Neuronal stem cell (in vitro differentiated cells): ENCODE measurements at regions not wholly inside any gene's neighbourhood (a gene's known extent, or its start where the extent isn't known, plus 50 kb on each side); places are given as distances from the start of the nearest gene placed in this dataset.
A peak's percentile ranks its signal among the peaks of the same experiment; 100 is the strongest.

ENCODE experiments used
- DNase-seq: peaks from one replicate; pipeline ENCODE4 v3.0.0-alpha.2; 2013; ENCODE audit warnings: low spot score
- H2AFZ ChIP-seq: one replicate; pipeline ENCODE4 v1.6.1; 2013; ENCODE audit warnings: mild to moderate bottlenecking, low read length, inconsistent platforms
- H2AK5ac ChIP-seq: 2 replicates; pipeline ENCODE4 v1.6.1; 2013; ENCODE audit warnings: low read depth, mild to moderate bottlenecking, inconsistent platforms, low read length, moderate library complexity, mixed read lengths
- H2BK120ac ChIP-seq: 2 replicates; pipeline ENCODE4 v1.6.1; 2013; ENCODE audit warnings: low read depth, mild to moderate bottlenecking, inconsistent platforms, low read length, moderate library complexity, mixed read lengths
- H2BK12ac ChIP-seq: one replicate; pipeline ENCODE4 v1.6.1; 2013; ENCODE audit warnings: low read length, inconsistent platforms
- H2BK15ac ChIP-seq: 2 replicates; pipeline ENCODE4 v1.6.1; 2013; ENCODE audit warnings: mild to moderate bottlenecking, low read length, inconsistent platforms, mixed read lengths
- H2BK5ac ChIP-seq: one replicate; pipeline ENCODE4 v1.6.1; 2013; ENCODE audit warnings: inconsistent platforms, mild to moderate bottlenecking, low read length, moderate library complexity
- H3K14ac ChIP-seq: one replicate; pipeline ENCODE4 v1.6.1; 2013; ENCODE audit warnings: low read length, inconsistent platforms
- H3K18ac ChIP-seq: 2 replicates; pipeline ENCODE4 v1.6.1; 2013; ENCODE audit warnings: low read length, inconsistent platforms
- H3K23ac ChIP-seq: 2 replicates; pipeline ENCODE4 v1.6.1; 2013; ENCODE audit warnings: low read depth, mild to moderate bottlenecking, mixed read lengths, low read length, inconsistent platforms; ENCODE audit not compliant: poor library complexity
- H3K27ac ChIP-seq: replicated peaks from 3 replicates; pipeline ENCODE4 v1.5.1; 2013; ENCODE audit warnings: low read length, inconsistent platforms
- H3K27me3 ChIP-seq, 3 experiments: 2 replicates each; pipeline ENCODE4 v1.6.1; 2013; ENCODE audit warnings: low read length in 3 of 3, mild to moderate bottlenecking in 2 of 3, inconsistent platforms in 1 of 3, low read depth in 1 of 3, mixed read lengths in 1 of 3, moderate library complexity in 1 of 3; ENCODE audit not compliant: control insufficient read depth in 3 of 3, insufficient read depth in 3 of 3
- H3K36me3 ChIP-seq, 2 donors: replicated peaks in 1 of 2; 2 replicates each; pipeline ENCODE4 v1.6.1; 2013; ENCODE audit warnings: low read length in 2 of 2; ENCODE audit not compliant: control insufficient read depth in 2 of 2, insufficient read depth in 2 of 2
- H3K4ac ChIP-seq: 2 replicates; pipeline ENCODE4 v1.6.1; 2013; ENCODE audit warnings: inconsistent platforms, mild to moderate bottlenecking, low read length, moderate library complexity
- H3K4me1 ChIP-seq, 2 donors: 1 replicate in 1 of 2; 2 replicates in 1 of 2; pipeline ENCODE4 v1.6.1; 2013; ENCODE audit warnings: low read length in 2 of 2, low read depth in 1 of 2; ENCODE audit not compliant: control insufficient read depth in 2 of 2, insufficient read depth in 1 of 2
- H3K4me2 ChIP-seq: one replicate; pipeline ENCODE4 v1.6.1; 2013; ENCODE audit warnings: mild to moderate bottlenecking, low read length, inconsistent platforms; ENCODE audit not compliant: insufficient read depth, poor library complexity, severe bottlenecking
- H3K4me3 ChIP-seq, 2 donors: 2 replicates each; pipeline ENCODE4 v1.5.1; 2013; ENCODE audit warnings: low read length in 2 of 2, mild to moderate bottlenecking in 2 of 2, inconsistent platforms in 1 of 2, moderate library complexity in 1 of 2
- H3K79me1 ChIP-seq: one replicate; pipeline ENCODE4 v1.6.1; 2013; ENCODE audit warnings: low read depth, mild to moderate bottlenecking, inconsistent platforms, low read length, moderate library complexity
- H3K9ac ChIP-seq: one replicate; pipeline ENCODE4 v1.6.1; 2013; ENCODE audit warnings: mild to moderate bottlenecking, low read depth, low read length, inconsistent platforms; ENCODE audit not compliant: poor library complexity
- H3K9me3 ChIP-seq, 2 donors: replicated peaks in 1 of 2; 2 replicates each; pipeline versions ENCODE3 to v1.6.1; 2013; ENCODE audit warnings: low read length in 2 of 2, mild to moderate bottlenecking in 2 of 2, inconsistent platforms in 1 of 2, low read depth in 1 of 2, mixed read lengths in 1 of 2, moderate library complexity in 1 of 2; ENCODE audit not compliant: control insufficient read depth in 2 of 2, insufficient read depth in 1 of 2
- H4K8ac ChIP-seq: one replicate; pipeline ENCODE4 v1.6.1; 2013; ENCODE audit warnings: low read depth, mild to moderate bottlenecking, inconsistent platforms, low read length, moderate library complexity
- H4K91ac ChIP-seq: one replicate; pipeline ENCODE4 v1.6.1; 2013; ENCODE audit warnings: low read length, low read depth, mild to moderate bottlenecking, inconsistent platforms; ENCODE audit not compliant: poor library complexity
- WGBS, 2 donors: extraction: QIAGEN DNeasy Blood & Tissue Kit; methylation state at CpG; one replicate each; pipeline ENCODE4 v1.1.7; 2013; ENCODE audit warnings: missing lambda C conversion rate in 2 of 2, mixed read lengths in 1 of 2; ENCODE audit not compliant: insufficient read length in 2 of 2, insufficient replicate concordance in 1 of 2; ENCODE audit errors: extremely low coverage in 2 of 2; 5-methylcytosine and 5-hydroxymethylcytosine counted together

- no peak overlapping the region for H2BK15ac ChIP-seq
- H2BK12ac ChIP-seq: no peak overlapping the region
- H2AFZ ChIP-seq: peak overlapping the region; percentile 56
- H4K8ac ChIP-seq: no peak overlapping the region
- H3K4me2 ChIP-seq: no peak overlapping the region
- no peak overlapping the region for H2BK120ac ChIP-seq
- peaks cover 0 to 13% of the 10 kb centered on the region in 2 donors for H3K9me3 ChIP-seq
- no CpG with 5 or more reads among the region's 10 CpGs for WGBS, 2 donors
- H2BK5ac ChIP-seq: no peak overlapping the region
- H2AK5ac ChIP-seq: no peak overlapping the region
- H3K4me3 ChIP-seq: no peak overlapping the region
- H3K79me1 ChIP-seq: no peaks in the 10 kb centered on the region
- H3K9ac ChIP-seq: no peak overlapping the region
- no peak for DNase-seq
- no peak overlapping the region for H3K18ac ChIP-seq
- no peak overlapping the region for H3K4ac ChIP-seq
- H3K14ac ChIP-seq: no peak overlapping the region
- no peaks in the 10 kb centered on the region for H3K36me3 ChIP-seq
- H3K27me3 ChIP-seq: no peaks in the 10 kb centered on the region
- no peak overlapping the region for H3K23ac ChIP-seq
- H3K4me1 ChIP-seq: peaks cover 2 to 5% of the 10 kb centered on the region in 2 donors
- H4K91ac ChIP-seq: no peak overlapping the region
- no peak overlapping the region for H3K27ac ChIP-seq
Observed at GRCh38 chr20:51994751-51995417, 192.6 kb upstream of the SALL4 start.

- no peaks in the 10 kb centered on the region for H3K79me1 ChIP-seq
- H4K91ac ChIP-seq: no peak overlapping the region
- H4K8ac ChIP-seq: no peak overlapping the region
- H3K18ac ChIP-seq: no peak overlapping the region
- no peak overlapping the region for H3K27ac ChIP-seq
- H2BK15ac ChIP-seq: no peak overlapping the region
- H3K14ac ChIP-seq: no peak overlapping the region
- H2BK12ac ChIP-seq: no peak overlapping the region
- peaks cover 0 to 4% of the 10 kb centered on the region in 2 donors for H3K4me1 ChIP-seq
- H3K4me3 ChIP-seq: no peak overlapping the region
- H3K9me3 ChIP-seq: peaks cover 0 to 3% of the 10 kb centered on the region in 2 donors
- H3K4ac ChIP-seq: no peak overlapping the region
- H3K27me3 ChIP-seq: no peaks in the 10 kb centered on the region
- no peak overlapping the region for H2AK5ac ChIP-seq
- no peak overlapping the region for H2BK5ac ChIP-seq
- no peak overlapping the region for H2BK120ac ChIP-seq
- no peak for DNase-seq
- H3K9ac ChIP-seq: no peak overlapping the region
- H3K23ac ChIP-seq: no peak overlapping the region
- no peak overlapping the region for H3K4me2 ChIP-seq
- H3K36me3 ChIP-seq: no peaks in the 10 kb centered on the region
- no peak overlapping the region for H2AFZ ChIP-seq
Observed at GRCh38 chr20:51987812-51988211, 185.5 kb upstream of the SALL4 start.

GRCh38 chr20:51985013-51985415 is 182.7 kb upstream of the SALL4 start:
- H3K9ac ChIP-seq: no peak overlapping the region
- H3K4me3 ChIP-seq: no peak overlapping the region
- H3K23ac ChIP-seq: no peak overlapping the region
- H2BK5ac ChIP-seq: no peak overlapping the region
- peaks cover 0 to 3% of the 10 kb centered on the region in 2 donors for H3K9me3 ChIP-seq
- DNase-seq: no peak
- H2AFZ ChIP-seq: peak overlapping the region; percentile 61
- H3K4ac ChIP-seq: no peak overlapping the region
- no peak overlapping the region for H4K8ac ChIP-seq
- no peak overlapping the region for H3K27ac ChIP-seq
- H2BK120ac ChIP-seq: no peak overlapping the region
- no peak overlapping the region for H3K18ac ChIP-seq
- H2AK5ac ChIP-seq: no peak overlapping the region
- H3K36me3 ChIP-seq: no peaks in the 10 kb centered on the region
- no peak overlapping the region for H3K4me2 ChIP-seq
- no peaks in the 10 kb centered on the region for H3K27me3 ChIP-seq
- no peaks in the 10 kb centered on the region for H3K79me1 ChIP-seq
- no peak overlapping the region for H3K14ac ChIP-seq
- no peak overlapping the region for H4K91ac ChIP-seq
- peaks cover 0 to 4% of the 10 kb centered on the region in 2 donors for H3K4me1 ChIP-seq
- H2BK12ac ChIP-seq: no peak overlapping the region
- no peak overlapping the region for H2BK15ac ChIP-seq

- Histone ChIP-seq H4K91ac (no peak overlapping the region), H2AFZ (no peak overlapping the region), H3K36me3 (no peaks in the 10 kb centered on the region), H3K18ac (no peak overlapping the region), H2BK120ac (no peak overlapping the region), H3K14ac (no peak overlapping the region), H3K4ac (no peak overlapping the region), H2AK5ac (no peak overlapping the region), H4K8ac (no peak overlapping the region), H2BK15ac (no peak overlapping the region), H3K27me3 (no peaks in the 10 kb centered on the region), H3K79me1 (no peaks in the 10 kb centered on the region), H3K9ac (no peak overlapping the region), H3K27ac (no peak overlapping the region), H2BK5ac (no peak overlapping the region), H3K4me1 (peaks cover 0 to 4% of the 10 kb centered on the region in 2 donors), H2BK12ac (no peak overlapping the region), H3K4me2 (no peak overlapping the region), H3K9me3 (peaks cover 4 to 13% of the 10 kb centered on the region in 2 donors), H3K4me3 (no peak overlapping the region), H3K23ac (no peak overlapping the region)
- no peak for DNase-seq
- WGBS, 2 donors: no CpG with 5 or more reads among the region's 11 CpGs
Observed at GRCh38 chr20:51980277-51980676, 178.0 kb upstream of the SALL4 start.
